ENCODE measurements at regions not wholly inside any gene's neighbourhood (a gene's known extent, or its start where the extent isn't known, plus 50 kb on each side); places are given as distances from the start of the nearest gene placed in this dataset.

DNA sequence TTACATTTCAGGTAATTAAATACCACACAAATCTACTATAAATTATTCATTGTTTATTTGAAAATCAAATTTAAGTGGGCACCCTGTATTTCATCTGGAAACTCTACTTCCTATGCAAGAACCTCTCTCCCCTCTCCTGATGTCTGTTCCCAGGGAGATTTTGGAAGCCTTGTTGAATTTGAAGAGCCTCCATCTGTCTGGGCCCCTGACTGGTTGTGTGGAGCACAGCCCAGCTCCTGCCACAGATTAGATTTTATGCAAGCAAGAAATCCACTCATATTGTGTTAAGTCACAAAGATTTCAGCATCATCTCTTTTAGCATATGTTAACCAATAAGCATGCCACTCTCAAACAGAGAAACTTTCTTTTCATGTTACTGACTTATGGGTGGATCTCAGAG lies 451.2 kb downstream of the TFAP2B start:
- Histone ChIP-seq H3K4me1 (ENCODE audit: control insufficient read depth in 2 of 2, insufficient read depth in 2 of 2, low read length in 2 of 2) (no peaks in the 10 kb centered on the region), H3K27me3 (ENCODE audit: control insufficient read depth in 2 of 2, insufficient read depth in 1 of 2, low read length in 1 of 2) (no peaks in the 10 kb centered on the region), H3K9me3 (ENCODE audit: control insufficient read depth in 2 of 2, insufficient read depth in 1 of 2, low read length in 1 of 2) (no peaks in the 10 kb centered on the region), H3K36me3 (ENCODE audit: control insufficient read depth in 2 of 2, insufficient read depth in 2 of 2, low read length in 1 of 2) (no peaks in the 10 kb centered on the region), H3K27ac (ENCODE audit: low read depth in 1 of 2, low read length in 1 of 2) (no peak overlapping the region), H3K4me3 (ENCODE audit: low read length in 2 of 2) (no peak overlapping the region)
- DNase-seq (ENCODE audit: low read depth in 6 of 9, low spot score in 9 of 9): no peak

DNA sequence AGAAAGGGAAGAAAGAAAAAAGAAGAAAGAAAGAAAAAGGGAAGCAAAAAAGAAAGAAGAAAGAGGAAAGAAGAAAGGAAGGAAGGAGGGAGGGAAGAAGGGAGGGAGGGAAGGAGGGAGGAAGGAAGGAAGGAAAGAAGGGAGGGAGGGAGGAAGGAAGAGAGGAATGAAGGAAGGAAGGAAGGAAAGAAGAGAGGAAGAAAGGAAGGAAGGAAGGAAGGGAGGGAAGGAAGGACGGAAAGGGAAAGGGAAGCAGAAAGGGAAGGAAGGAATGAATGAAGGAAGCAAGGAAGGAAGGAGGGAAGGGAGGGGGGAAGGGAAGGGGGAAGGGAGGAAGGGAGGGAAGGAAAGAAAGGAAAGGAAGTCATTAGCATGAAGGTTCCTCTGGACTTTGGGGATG lies 452.9 kb downstream of the TFAP2B start:
- Histone ChIP-seq H3K4me3 (ENCODE audit: low read length in 2 of 2) (no peak overlapping the region), H3K27ac (ENCODE audit: low read depth in 1 of 2, low read length in 1 of 2) (no peak overlapping the region), H3K4me1 (ENCODE audit: control insufficient read depth in 2 of 2, insufficient read depth in 2 of 2, low read length in 2 of 2) (no peaks in the 10 kb centered on the region), H3K36me3 (ENCODE audit: control insufficient read depth in 2 of 2, insufficient read depth in 2 of 2, low read length in 1 of 2) (no peaks in the 10 kb centered on the region), H3K27me3 (ENCODE audit: control insufficient read depth in 2 of 2, insufficient read depth in 1 of 2, low read length in 1 of 2) (no peaks in the 10 kb centered on the region), H3K9me3 (ENCODE audit: control insufficient read depth in 2 of 2, insufficient read depth in 1 of 2, low read length in 1 of 2) (no peaks in the 10 kb centered on the region)
- no peak for DNase-seq (ENCODE audit: low read depth in 6 of 9, low spot score in 9 of 9)
- 93% methylated on average over 1 of the region's 1 CpG for WGBS

DNA sequence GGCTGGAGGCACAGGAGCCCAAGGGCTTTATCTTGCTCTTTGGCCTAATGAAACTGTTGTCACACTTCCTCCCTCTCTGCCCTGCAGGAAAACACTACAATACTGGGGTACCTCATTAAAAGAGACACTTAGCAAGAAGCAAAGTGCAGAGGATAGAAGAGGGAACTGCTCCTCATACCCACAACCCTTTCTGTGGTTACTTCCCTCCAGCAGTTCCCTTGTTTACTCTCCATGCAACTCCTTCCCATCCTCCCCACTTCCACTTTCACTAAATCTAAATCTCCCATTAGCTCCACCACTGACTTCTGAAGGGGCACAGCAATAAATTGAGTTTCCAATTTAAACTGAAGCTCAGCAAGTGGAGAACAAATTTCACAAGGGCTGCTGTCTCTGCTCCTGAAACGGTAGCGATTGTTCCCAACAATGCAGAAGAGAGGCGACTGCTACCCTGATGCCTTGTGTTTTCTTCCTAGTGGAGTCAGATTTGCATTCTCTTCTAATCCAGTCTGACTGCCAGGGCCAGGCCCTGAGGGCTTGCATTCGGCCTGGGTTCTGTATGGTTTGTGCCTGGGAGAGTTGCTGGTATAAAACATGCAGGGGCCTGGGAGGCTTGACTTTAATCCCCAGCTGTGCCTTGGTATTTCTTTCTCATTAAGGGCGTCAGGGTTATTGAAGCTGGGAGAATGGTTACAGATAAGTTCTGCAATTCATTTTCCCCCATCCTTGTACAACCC lies 454.7 kb downstream of the TFAP2B start:
- H3K9me3 ChIP-seq (ENCODE audit: control insufficient read depth in 2 of 2, insufficient read depth in 1 of 2, low read length in 1 of 2): no peaks in the 10 kb centered on the region
- H3K27ac ChIP-seq (ENCODE audit: low read depth in 1 of 2, low read length in 1 of 2): no peak overlapping the region
- WGBS: 54% methylated on average over 5 of the region's 5 CpGs
- no peaks in the 10 kb centered on the region for H3K4me1 ChIP-seq (ENCODE audit: control insufficient read depth in 2 of 2, insufficient read depth in 2 of 2, low read length in 2 of 2)
- DNase-seq (ENCODE audit: low read depth in 6 of 9, low spot score in 9 of 9): peak in 1 of 9 donors; percentile 11
- no peaks in the 10 kb centered on the region for H3K36me3 ChIP-seq (ENCODE audit: control insufficient read depth in 2 of 2, insufficient read depth in 2 of 2, low read length in 1 of 2)
- H3K4me3 ChIP-seq (ENCODE audit: low read length in 2 of 2): no peak overlapping the region
- H3K27me3 ChIP-seq (ENCODE audit: control insufficient read depth in 2 of 2, insufficient read depth in 1 of 2, low read length in 1 of 2): no peaks in the 10 kb centered on the region

DNA sequence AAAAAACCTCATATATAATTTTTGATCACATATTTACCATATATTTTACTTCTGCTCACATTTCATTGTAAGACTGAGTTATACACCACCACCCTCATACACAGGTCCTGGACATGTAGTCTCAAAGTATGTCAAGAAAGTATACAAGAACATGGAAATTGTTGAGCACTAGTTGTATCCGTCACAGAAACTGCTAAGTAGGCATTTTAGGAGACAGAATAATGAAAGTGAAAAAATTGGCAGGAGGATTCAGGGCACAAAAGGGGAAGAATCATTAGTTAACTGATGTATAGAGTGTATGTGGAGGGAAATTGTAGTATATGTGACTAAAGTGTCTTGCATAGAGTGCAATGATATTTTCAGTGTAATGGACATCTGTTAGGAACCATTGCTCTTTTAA lies 458.8 kb downstream of the TFAP2B start:
- Histone ChIP-seq H3K27ac (ENCODE audit: low read depth in 1 of 2, low read length in 1 of 2) (no peak overlapping the region), H3K4me3 (ENCODE audit: low read length in 2 of 2) (no peak overlapping the region), H3K27me3 (ENCODE audit: control insufficient read depth in 2 of 2, insufficient read depth in 1 of 2, low read length in 1 of 2) (no peaks in the 10 kb centered on the region), H3K9me3 (ENCODE audit: control insufficient read depth in 2 of 2, insufficient read depth in 1 of 2, low read length in 1 of 2) (no peaks in the 10 kb centered on the region), H3K4me1 (ENCODE audit: control insufficient read depth in 2 of 2, insufficient read depth in 2 of 2, low read length in 2 of 2) (no peaks in the 10 kb centered on the region), H3K36me3 (ENCODE audit: control insufficient read depth in 2 of 2, insufficient read depth in 2 of 2, low read length in 1 of 2) (no peaks in the 10 kb centered on the region)
- DNase-seq (ENCODE audit: low read depth in 6 of 9, low spot score in 9 of 9): no peak
- WGBS: 82% methylated on average over 1 of the region's 1 CpG

DNA sequence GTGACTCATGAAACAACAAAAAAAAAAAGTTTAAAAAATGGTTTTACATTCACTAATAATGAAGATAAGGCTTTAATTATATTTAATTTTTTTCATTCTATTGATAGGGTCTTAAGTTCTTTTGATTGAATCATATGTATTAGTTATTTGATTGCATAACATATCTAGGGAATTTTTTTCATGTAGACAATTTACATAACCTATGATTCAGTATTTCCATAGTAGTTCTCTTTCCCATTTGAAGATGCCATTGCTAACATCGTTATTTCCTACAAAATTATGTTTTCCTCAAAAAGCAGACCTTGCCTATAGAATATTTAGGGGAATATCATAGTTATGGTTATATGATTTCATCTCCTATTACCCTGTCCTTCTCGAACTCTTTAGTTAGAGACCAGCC lies 463.4 kb downstream of the TFAP2B start:
- H3K27me3 ChIP-seq (ENCODE audit: control insufficient read depth in 2 of 2, insufficient read depth in 1 of 2, low read length in 1 of 2): no peaks in the 10 kb centered on the region
- H3K27ac ChIP-seq (ENCODE audit: low read depth in 1 of 2, low read length in 1 of 2): no peak overlapping the region
- no peaks in the 10 kb centered on the region for H3K9me3 ChIP-seq (ENCODE audit: control insufficient read depth in 2 of 2, insufficient read depth in 1 of 2, low read length in 1 of 2)
- no peak for DNase-seq (ENCODE audit: low read depth in 6 of 9, low spot score in 9 of 9)
- H3K36me3 ChIP-seq (ENCODE audit: control insufficient read depth in 2 of 2, insufficient read depth in 2 of 2, low read length in 1 of 2): no peaks in the 10 kb centered on the region
- H3K4me1 ChIP-seq (ENCODE audit: control insufficient read depth in 2 of 2, insufficient read depth in 2 of 2, low read length in 2 of 2): no peaks in the 10 kb centered on the region
- WGBS: 89% methylated on average over 2 of the region's 2 CpGs
- H3K4me3 ChIP-seq (ENCODE audit: low read length in 2 of 2): no peak overlapping the region

DNA sequence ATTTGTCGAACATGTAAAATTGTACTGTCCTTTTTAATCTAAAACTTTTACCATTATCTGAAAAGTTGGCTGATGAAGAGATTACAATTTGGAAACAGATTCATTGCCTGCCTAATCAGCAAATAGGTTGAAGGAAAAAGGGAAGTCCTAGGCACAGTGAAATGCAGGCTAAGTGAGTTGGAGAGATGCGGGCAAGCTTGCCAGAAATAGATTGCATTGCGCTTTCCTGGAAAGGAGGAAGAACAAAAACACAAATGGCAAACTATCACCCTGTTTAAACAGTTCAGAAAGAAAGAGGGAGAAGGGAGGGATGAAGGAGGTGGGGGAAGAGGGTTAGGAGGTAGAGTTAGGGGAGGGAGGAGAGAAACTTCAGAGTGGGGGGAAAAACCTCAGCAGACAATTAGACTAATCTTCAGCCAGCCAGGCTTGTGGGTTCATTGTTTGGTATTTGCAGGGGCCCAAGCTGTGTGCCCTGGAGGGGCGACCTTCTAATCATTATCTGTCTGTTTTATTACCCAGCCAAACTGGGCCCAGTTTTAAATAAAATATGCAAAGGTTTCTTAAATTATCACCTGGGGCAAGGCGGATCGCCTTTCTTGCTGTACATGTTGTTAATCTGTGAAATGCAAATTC lies 465.2 kb downstream of the TFAP2B start:
- H3K27ac ChIP-seq (ENCODE audit: low read depth in 1 of 2, low read length in 1 of 2): no peak overlapping the region
- H3K27me3 ChIP-seq (ENCODE audit: control insufficient read depth in 2 of 2, insufficient read depth in 1 of 2, low read length in 1 of 2): no peaks in the 10 kb centered on the region
- H3K36me3 ChIP-seq (ENCODE audit: control insufficient read depth in 2 of 2, insufficient read depth in 2 of 2, low read length in 1 of 2): no peaks in the 10 kb centered on the region
- H3K4me1 ChIP-seq (ENCODE audit: control insufficient read depth in 2 of 2, insufficient read depth in 2 of 2, low read length in 2 of 2): no peaks in the 10 kb centered on the region
- WGBS: 70% methylated on average over 6 of the region's 6 CpGs
- H3K4me3 ChIP-seq (ENCODE audit: low read length in 2 of 2): no peak overlapping the region
- no peak for DNase-seq (ENCODE audit: low read depth in 6 of 9, low spot score in 9 of 9)
- no peaks in the 10 kb centered on the region for H3K9me3 ChIP-seq (ENCODE audit: control insufficient read depth in 2 of 2, insufficient read depth in 1 of 2, low read length in 1 of 2)

DNA sequence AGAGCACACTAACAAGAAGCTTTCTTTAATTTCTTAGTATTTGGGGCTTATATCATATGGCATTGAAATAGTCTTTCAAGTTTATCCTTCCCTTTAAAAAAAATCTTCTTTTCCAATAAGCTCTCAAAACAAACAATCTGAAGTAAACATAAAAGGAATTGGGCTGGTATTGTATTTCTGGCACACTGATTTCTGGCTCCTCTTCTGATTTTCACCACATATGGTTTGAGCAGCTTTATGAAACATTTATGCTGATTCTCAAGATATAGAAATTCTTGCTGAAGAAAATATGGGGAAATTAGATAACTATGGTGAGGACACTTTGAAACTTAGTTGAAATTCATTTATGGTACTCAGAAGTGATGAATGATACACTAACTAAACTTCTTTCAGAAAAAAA lies 467.2 kb downstream of the TFAP2B start:
- no peaks in the 10 kb centered on the region for H3K4me1 ChIP-seq (ENCODE audit: control insufficient read depth in 2 of 2, insufficient read depth in 2 of 2, low read length in 2 of 2)
- DNase-seq (ENCODE audit: low read depth in 6 of 9, low spot score in 9 of 9): no peak
- H3K36me3 ChIP-seq (ENCODE audit: control insufficient read depth in 2 of 2, insufficient read depth in 2 of 2, low read length in 1 of 2): no peaks in the 10 kb centered on the region
- no peak overlapping the region for H3K4me3 ChIP-seq (ENCODE audit: low read length in 2 of 2)
- H3K27me3 ChIP-seq (ENCODE audit: control insufficient read depth in 2 of 2, insufficient read depth in 1 of 2, low read length in 1 of 2): no peaks in the 10 kb centered on the region
- H3K27ac ChIP-seq (ENCODE audit: low read depth in 1 of 2, low read length in 1 of 2): no peak overlapping the region
- no peaks in the 10 kb centered on the region for H3K9me3 ChIP-seq (ENCODE audit: control insufficient read depth in 2 of 2, insufficient read depth in 1 of 2, low read length in 1 of 2)

DNA sequence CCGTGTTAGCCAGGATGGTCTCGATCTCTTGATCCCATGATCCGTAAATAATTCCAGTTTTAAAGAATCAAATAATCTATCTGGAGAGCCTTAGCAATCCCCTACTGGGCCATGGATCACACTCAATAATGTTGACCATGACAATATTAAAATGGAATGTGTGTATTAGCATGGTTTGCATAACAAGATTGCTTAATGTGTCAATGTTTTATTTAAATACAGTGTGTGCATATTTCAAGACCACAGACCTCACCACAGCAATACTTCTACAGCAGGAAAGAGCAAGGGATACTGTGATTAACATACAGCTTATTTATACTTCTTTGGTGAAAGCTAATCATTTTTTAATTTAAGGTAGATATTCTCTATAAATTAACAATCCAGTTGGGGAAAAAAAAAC lies 470.4 kb downstream of the TFAP2B start:
- H3K36me3 ChIP-seq (ENCODE audit: control insufficient read depth in 2 of 2, insufficient read depth in 2 of 2, low read length in 1 of 2): no peaks in the 10 kb centered on the region
- no peak overlapping the region for H3K4me3 ChIP-seq (ENCODE audit: low read length in 2 of 2)
- no peak for DNase-seq (ENCODE audit: low read depth in 6 of 9, low spot score in 9 of 9)
- H3K4me1 ChIP-seq (ENCODE audit: control insufficient read depth in 2 of 2, insufficient read depth in 2 of 2, low read length in 2 of 2): no peaks in the 10 kb centered on the region
- no peaks in the 10 kb centered on the region for H3K27me3 ChIP-seq (ENCODE audit: control insufficient read depth in 2 of 2, insufficient read depth in 1 of 2, low read length in 1 of 2)
- H3K9me3 ChIP-seq (ENCODE audit: control insufficient read depth in 2 of 2, insufficient read depth in 1 of 2, low read length in 1 of 2): no peaks in the 10 kb centered on the region
- WGBS: 97% methylated on average over 3 of the region's 3 CpGs
- no peak overlapping the region for H3K27ac ChIP-seq (ENCODE audit: low read depth in 1 of 2, low read length in 1 of 2)

DNA sequence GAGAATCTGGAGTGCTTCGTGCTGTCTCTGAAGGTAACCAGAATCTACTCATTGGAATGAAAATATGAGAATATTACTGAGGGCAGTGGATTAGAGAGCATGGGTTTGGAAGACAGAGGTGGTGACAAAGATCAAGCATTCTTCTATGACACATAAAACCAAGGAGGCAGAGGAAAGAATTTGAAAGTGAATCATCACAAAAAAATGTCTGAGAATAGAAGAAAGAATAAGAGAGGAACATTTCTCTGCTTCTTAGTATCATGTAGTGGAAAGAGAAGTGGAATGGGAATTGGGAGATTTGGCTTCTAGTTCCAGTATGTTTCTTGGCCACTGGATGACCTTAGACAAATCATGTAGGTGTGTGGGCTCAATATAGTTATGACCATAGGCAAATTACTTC lies 474.0 kb downstream of the TFAP2B start:
- no peaks in the 10 kb centered on the region for H3K4me1 ChIP-seq (ENCODE audit: control insufficient read depth in 2 of 2, insufficient read depth in 2 of 2, low read length in 2 of 2)
- no peak for DNase-seq (ENCODE audit: low read depth in 6 of 9, low spot score in 9 of 9)
- no peaks in the 10 kb centered on the region for H3K36me3 ChIP-seq (ENCODE audit: control insufficient read depth in 2 of 2, insufficient read depth in 2 of 2, low read length in 1 of 2)
- no peak overlapping the region for H3K27ac ChIP-seq (ENCODE audit: low read depth in 1 of 2, low read length in 1 of 2)
- WGBS: 93% methylated on average over 1 of the region's 1 CpG
- no peak overlapping the region for H3K4me3 ChIP-seq (ENCODE audit: low read length in 2 of 2)
- no peaks in the 10 kb centered on the region for H3K27me3 ChIP-seq (ENCODE audit: control insufficient read depth in 2 of 2, insufficient read depth in 1 of 2, low read length in 1 of 2)
- H3K9me3 ChIP-seq (ENCODE audit: control insufficient read depth in 2 of 2, insufficient read depth in 1 of 2, low read length in 1 of 2): no peaks in the 10 kb centered on the region

All from thymus (tissue), 11 donors.